Jurkat, Clone E6-1 (cell line): ENCODE measurements at regions not wholly inside any gene's neighbourhood (a gene's known extent, or its start where the extent isn't known, plus 50 kb on each side); places are given as distances from the start of the nearest gene placed in this dataset.

Source experiments
- DNase-seq: peaks from one replicate; pipeline ENCODE4 v3.0.0-alpha.2; 2011; ENCODE audit warnings: low read depth, low spot score
- H3K4me3 ChIP-seq: 2 replicates; pipeline ENCODE4 v1.5.1; 2011; ENCODE audit warnings: mild to moderate bottlenecking, low read length, control low read depth, moderate library complexity

GRCh38 chr19:28990522-28990921 lies 222.4 kb downstream of the UQCRFS1 start:
- no peak overlapping the region for H3K4me3 ChIP-seq
- no peak for DNase-seq

- H3K4me3 ChIP-seq, result no peak overlapping the region
- DNase-seq, result no peak
Measured at GRCh38 chr19:28989739-28990138, 223.2 kb downstream of the UQCRFS1 start.

GRCh38 chr19:28988066-28988465 lies 224.9 kb downstream of the UQCRFS1 start:
- no peak for DNase-seq
- no peak overlapping the region for H3K4me3 ChIP-seq

- no peak overlapping the region for H3K4me3 ChIP-seq
- DNase-seq, result no peak
Measured at GRCh38 chr19:28987177-28987576, 225.8 kb downstream of the UQCRFS1 start.

- no peak for DNase-seq
- H3K4me3 ChIP-seq, result no peak overlapping the region
Measured at GRCh38 chr19:28985201-28985600, 227.8 kb downstream of the UQCRFS1 start.

- DNase-seq, result no peak
Measured at GRCh38 chr19:28984315-28984714, 228.6 kb downstream of the UQCRFS1 start.

GRCh38 chr19:28983430-28983829 lies 229.5 kb downstream of the UQCRFS1 start:
- no peak overlapping the region for H3K4me3 ChIP-seq
- no peak for DNase-seq

More at GRCh38 chr19:28984315-28984714, 228.6 kb downstream of the UQCRFS1 start:
- no peak overlapping the region for H3K4me3 ChIP-seq

- no peak overlapping the region for H3K4me3 ChIP-seq
- no peak for DNase-seq
Measured at GRCh38 chr19:28981994-28982393, 231.0 kb downstream of the UQCRFS1 start.

- no peak overlapping the region for H3K4me3 ChIP-seq
- no peak for DNase-seq
Measured at GRCh38 chr19:28981518-28981917, 231.4 kb downstream of the UQCRFS1 start.

GRCh38 chr19:28980236-28980868 lies 232.6 kb downstream of the UQCRFS1 start:
- no peak overlapping the region for H3K4me3 ChIP-seq
- no peak for DNase-seq

- DNase-seq, result no peak
- no peak overlapping the region for H3K4me3 ChIP-seq
Measured at GRCh38 chr19:28977826-28978225, 235.1 kb downstream of the UQCRFS1 start.

GRCh38 chr19:28972058-28972852 lies 240.7 kb downstream of the UQCRFS1 start:
- DNase-seq, result no peak
- no peak overlapping the region for H3K4me3 ChIP-seq

GRCh38 chr19:28971513-28971912 lies 241.4 kb downstream of the UQCRFS1 start:
- no peak overlapping the region for H3K4me3 ChIP-seq
- no peak for DNase-seq

GRCh38 chr19:28971049-28971448 lies 241.9 kb downstream of the UQCRFS1 start:
- no peak for DNase-seq
- no peak overlapping the region for H3K4me3 ChIP-seq

- no peak overlapping the region for H3K4me3 ChIP-seq
- DNase-seq, result no peak
Measured at GRCh38 chr19:28968721-28969120, 244.2 kb downstream of the UQCRFS1 start.

- DNase-seq, result no peak
- no peak overlapping the region for H3K4me3 ChIP-seq
Measured at GRCh38 chr19:28966737-28967399, 246.1 kb downstream of the UQCRFS1 start.

- H3K4me3 ChIP-seq, result no peak overlapping the region
- no peak for DNase-seq
Measured at GRCh38 chr19:28964500-28964899, 248.5 kb downstream of the UQCRFS1 start.

GRCh38 chr19:28963486-28964250 lies 249.3 kb downstream of the UQCRFS1 start:
- DNase-seq, result no peak
- H3K4me3 ChIP-seq, result no peak overlapping the region

GRCh38 chr19:28961772-28962500 lies 251.0 kb downstream of the UQCRFS1 start:
- no peak for DNase-seq
- H3K4me3 ChIP-seq, result no peak overlapping the region
